WTC11 (cell line): ENCODE measurements at regions not wholly inside any gene's neighbourhood (a gene's known extent, or its start where the extent isn't known, plus 50 kb on each side); places are given as distances from the start of the nearest gene placed in this dataset.

Source experiments
- CBFB ChIP-seq: sonication (generic); formaldehyde crosslinking; IDR thresholded peaks from 2 replicates; pipeline ENCODE4 v1.8.1; 2022; ENCODE audit warnings: mild to moderate bottlenecking, low read depth, missing genetic modification reagents
- CTCF ChIP-seq: fragments of 200-600 bp; IDR thresholded peaks from 2 replicates; pipeline ENCODE4 v1.8.0; 2022; ENCODE audit warnings: antibody characterized with exemption
- FOXJ3 ChIP-seq: sonication (generic); formaldehyde crosslinking; IDR thresholded peaks from 2 replicates; pipeline ENCODE4 v1.9.0; 2021; ENCODE audit warnings: missing genetic modification reagents, mild to moderate bottlenecking, borderline replicate concordance
- RELA ChIP-seq: sonication (generic); formaldehyde crosslinking; IDR thresholded peaks from 2 replicates; pipeline ENCODE4 v1.8.1; 2022; ENCODE audit warnings: missing genetic modification reagents, mild to moderate bottlenecking, borderline replicate concordance
- SP1 ChIP-seq: sonication (generic); formaldehyde crosslinking; conservative IDR thresholded peaks from 2 replicates; pipeline ENCODE4 v1.8.1; 2022; ENCODE audit warnings: missing genetic modification reagents
- STAT6 ChIP-seq: sonication (generic); formaldehyde crosslinking; conservative IDR thresholded peaks from 2 replicates; pipeline ENCODE4 v1.8.1; 2023; ENCODE audit warnings: mild to moderate bottlenecking, low read depth, missing genetic modification reagents, moderate library complexity
- USF2 ChIP-seq: sonication (generic); formaldehyde crosslinking; IDR thresholded peaks from 2 replicates; pipeline ENCODE4 v1.8.1; 2023; ENCODE audit warnings: mild to moderate bottlenecking, missing genetic modification reagents, moderate library complexity
- ZNF263 ChIP-seq: sonication (generic); formaldehyde crosslinking; IDR thresholded peaks from 2 replicates; pipeline ENCODE4 v1.8.1; 2022; ENCODE audit warnings: low read depth, mild to moderate bottlenecking, moderate library complexity, missing genetic modification reagents

GRCh38 chr4:33772582-33772981 lies 2471.7 kb downstream of the ARAP2 start:
- TF ChIP-seq CTCF, result no peak
- TF ChIP-seq ZNF263 (CRISPR knock-in tag), result no peak
- TF ChIP-seq RELA (CRISPR knock-in tag), result no peak
- no peak for TF ChIP-seq CBFB (CRISPR knock-in tag)
- no peak for TF ChIP-seq USF2 (CRISPR knock-in tag)
- TF ChIP-seq SP1 (CRISPR knock-in tag), result no peak
- no peak for TF ChIP-seq FOXJ3 (CRISPR knock-in tag)
- TF ChIP-seq STAT6 (CRISPR knock-in tag), result no peak
